Activated CD4-positive, alpha-beta T cell treated with anti-CD3 and anti-CD28 coated beads, Interleukin-2, amount 50 U/mL, for 48 hours (primary cell): ENCODE measurements at regions not wholly inside any gene's neighbourhood (a gene's known extent, or its start where the extent isn't known, plus 50 kb on each side); places are given as distances from the start of the nearest gene placed in this dataset.

ENCODE experiments used
- DNase-seq, 2 experiments: peaks; one replicate each; pipeline ENCODE4 v3.0.0-alpha.2; 2020

GRCh38 chr16:8519179-8519578 is 71.1 kb downstream of the TMEM114 start:
- no peak for DNase-seq

DNA sequence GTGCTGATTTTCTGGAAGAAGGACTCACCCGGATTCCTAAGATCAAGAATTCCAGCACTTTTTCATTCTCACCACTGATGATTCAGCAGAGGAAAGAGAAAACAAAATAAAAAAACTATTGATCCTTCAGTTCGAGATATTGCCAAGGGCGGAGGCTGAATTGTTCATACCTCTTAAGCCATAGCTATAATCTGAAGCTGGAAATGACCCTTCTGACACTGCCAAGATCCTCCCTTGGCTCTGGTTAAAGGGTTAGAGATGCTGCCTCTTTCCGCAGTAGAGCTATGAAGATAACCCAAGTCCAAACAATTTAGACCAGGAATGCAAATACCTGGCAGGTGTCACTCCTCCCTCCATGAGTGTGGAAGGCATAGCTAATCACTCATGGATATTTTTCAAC is 73.0 kb downstream of the TMEM114 start:
- no peak for DNase-seq

DNA sequence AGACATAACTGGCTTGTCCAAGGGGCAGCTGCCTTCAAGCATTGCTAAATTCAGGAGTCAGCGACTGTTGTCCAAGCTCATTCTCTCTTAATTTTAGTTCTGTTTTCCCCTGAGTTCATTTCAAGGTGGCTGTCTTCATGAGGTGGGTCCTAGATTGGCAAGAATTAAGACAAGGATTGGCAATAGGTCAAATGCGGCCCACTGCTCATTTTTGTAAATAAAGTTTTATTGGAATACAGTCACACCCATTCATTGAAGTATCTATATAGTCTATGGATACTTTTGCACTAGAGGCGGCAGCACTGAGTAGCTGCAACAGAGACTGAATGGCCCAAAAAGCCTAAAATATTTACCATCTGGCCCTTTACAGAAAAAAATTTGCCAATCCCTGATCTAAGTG is 73.8 kb downstream of the TMEM114 start:
- DNase-seq, result no peak

- no peak for DNase-seq
These were observed 77.2 kb downstream of the TMEM114 start for GRCh38 chr16:8512941-8513624.

GRCh38 chr16:8511464-8511863 is 78.8 kb downstream of the TMEM114 start:
- DNase-seq, result no peak

DNA sequence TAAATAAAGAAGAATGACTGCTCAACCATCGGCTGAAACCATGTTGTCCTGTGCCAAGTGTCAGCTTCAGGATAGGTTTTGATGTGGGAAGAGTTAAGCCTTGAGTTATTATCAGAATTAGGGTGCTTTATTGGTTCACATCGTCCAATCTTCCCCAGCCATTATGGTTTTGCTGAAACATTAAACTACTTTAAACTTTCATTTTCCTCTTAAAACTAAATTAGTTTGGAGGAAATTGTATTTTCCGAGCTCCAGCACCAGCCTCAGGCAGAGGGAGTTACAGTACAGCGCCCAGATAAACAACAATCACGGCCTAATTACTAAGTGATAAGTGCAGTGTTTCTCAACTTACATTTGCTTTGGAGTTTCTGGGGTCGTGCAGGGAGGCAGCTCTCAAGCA is 80.2 kb downstream of the TMEM114 start:
- no peak for DNase-seq

- DNase-seq, result no peak
These were observed 84.9 kb downstream of the TMEM114 start for GRCh38 chr16:8505327-8505991.

- DNase-seq, result no peak
These were observed 87.9 kb downstream of the TMEM114 start for GRCh38 chr16:8502446-8502845.

DNA sequence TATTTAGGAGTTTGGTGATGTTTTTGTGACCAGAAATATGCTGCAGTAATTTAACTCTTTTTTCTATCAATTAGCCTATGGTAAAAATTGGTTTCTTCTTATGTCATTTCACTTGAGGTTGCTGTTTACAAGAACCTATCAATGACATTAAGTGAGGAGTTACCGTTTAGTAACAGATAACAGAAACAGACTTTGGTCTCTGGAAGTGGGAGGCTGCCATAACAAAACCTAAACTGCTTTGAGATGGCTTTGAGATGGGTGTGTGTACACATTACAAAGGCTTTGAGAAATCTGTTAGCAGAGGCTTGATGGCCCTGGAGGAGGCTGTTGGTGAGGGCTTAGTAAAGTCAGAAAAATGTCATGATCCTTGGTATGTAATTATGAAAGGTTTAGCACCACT is 90.0 kb downstream of the TMEM114 start:
- no peak for DNase-seq

DNA sequence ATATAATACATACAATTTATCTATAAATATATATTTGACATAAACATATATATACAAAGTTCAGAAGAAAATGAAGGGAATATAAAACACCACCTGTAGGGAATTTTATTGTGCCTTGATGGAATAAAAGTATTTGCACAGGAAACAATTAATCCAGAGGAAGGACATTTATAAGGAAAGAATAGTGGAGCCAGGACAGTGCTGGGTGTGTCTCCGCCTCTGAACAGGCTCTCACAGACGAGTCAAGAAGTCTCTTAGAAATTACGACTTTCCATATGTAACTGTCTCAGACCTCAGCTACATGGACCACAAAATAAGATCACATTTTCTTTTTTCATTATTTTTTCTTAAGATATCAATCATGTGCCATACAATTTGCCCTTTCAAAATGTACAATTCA is 93.9 kb downstream of the TMEM114 start:
- no peak for DNase-seq

DNA sequence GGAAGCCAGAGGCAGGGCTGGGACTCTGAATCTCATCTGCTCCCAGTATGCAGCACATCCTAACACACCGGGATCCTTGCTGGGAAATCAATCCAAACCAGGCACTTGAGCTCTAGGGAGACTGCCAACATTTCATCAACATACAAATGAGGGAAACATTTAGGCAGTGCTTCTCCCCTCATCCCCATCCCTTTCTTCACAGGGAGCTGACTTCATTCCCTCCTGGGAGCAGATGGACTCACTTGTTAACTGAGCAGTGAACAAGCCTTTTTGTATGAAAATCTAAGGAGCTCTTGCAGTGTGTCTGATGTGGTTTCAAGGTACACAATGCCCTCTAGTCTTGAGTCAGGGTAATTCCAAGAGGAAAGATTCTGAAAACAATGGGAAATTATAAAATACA is 96.3 kb downstream of the TMEM114 start:
- no peak for DNase-seq

- DNase-seq, result no peak
These were observed 97.6 kb downstream of the TMEM114 start for GRCh38 chr16:8492690-8493089.

- DNase-seq, result no peak
These were observed 100.7 kb downstream of the TMEM114 start for GRCh38 chr16:8489580-8489979.

GRCh38 chr16:8486985-8487384 is 103.3 kb downstream of the TMEM114 start:
- DNase-seq, result no peak

- no peak for DNase-seq
These were observed 106.9 kb downstream of the TMEM114 start for GRCh38 chr16:8483396-8483795.

GRCh38 chr16:8481810-8482209 is 108.5 kb downstream of the TMEM114 start:
- DNase-seq, result no peak

GRCh38 chr16:8476824-8477223 is 113.5 kb downstream of the TMEM114 start:
- DNase-seq, result no peak

DNA sequence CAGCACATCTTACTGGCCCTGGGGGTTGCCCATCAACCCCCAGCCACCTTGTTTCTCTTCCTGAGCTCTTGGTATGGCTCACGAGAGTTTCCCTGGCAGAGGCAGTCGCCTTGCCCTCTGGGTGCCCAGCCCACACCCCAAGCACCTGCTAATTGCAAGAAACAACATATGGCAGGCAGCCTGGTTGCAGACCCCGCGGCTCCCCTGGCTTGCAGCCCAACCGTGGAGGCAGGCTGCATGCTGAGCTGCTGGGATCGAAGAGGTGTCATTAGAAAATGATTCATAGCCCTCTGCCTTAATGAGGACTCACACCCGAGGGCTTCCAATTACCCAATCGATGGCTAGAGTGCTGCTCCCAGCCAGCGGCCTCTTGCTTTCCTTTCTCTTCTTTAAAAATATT is 115.7 kb downstream of the TMEM114 start:
- DNase-seq, result no peak

GRCh38 chr16:8469102-8469778 is 121.1 kb downstream of the TMEM114 start:
- DNase-seq, result no peak

- DNase-seq, result no peak
These were observed 125.3 kb downstream of the TMEM114 start for GRCh38 chr16:8464979-8465378.

DNA sequence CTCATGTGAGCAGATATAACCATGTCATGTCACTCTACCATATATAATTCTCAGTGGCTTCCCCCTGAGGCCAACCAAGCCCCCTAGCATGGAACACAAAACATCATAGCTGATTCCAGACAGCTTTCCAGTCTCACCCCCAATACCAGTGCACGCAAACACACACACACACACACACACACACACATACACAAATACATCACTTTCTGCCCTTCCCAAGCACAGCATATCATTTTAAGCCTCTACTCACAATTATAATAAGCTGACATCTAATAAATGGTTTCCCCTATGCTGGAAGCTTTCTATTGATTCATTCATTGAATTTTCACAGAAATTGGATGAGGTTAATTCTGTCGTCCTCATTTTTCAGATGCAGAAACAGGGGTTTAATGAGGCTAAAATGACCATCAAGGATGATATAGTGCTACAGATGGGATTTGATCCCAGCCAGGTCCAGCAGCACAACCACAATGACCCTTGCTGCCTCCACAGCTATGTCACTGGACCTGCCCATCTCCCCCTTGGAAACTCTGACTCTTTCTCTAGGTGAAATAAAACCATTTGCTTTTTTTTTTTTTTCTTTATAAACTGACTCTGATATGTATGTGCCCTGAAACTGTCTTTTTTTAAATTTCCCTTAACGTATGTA is 131.1 kb downstream of the TMEM114 start:
- DNase-seq, result no peak

DNA sequence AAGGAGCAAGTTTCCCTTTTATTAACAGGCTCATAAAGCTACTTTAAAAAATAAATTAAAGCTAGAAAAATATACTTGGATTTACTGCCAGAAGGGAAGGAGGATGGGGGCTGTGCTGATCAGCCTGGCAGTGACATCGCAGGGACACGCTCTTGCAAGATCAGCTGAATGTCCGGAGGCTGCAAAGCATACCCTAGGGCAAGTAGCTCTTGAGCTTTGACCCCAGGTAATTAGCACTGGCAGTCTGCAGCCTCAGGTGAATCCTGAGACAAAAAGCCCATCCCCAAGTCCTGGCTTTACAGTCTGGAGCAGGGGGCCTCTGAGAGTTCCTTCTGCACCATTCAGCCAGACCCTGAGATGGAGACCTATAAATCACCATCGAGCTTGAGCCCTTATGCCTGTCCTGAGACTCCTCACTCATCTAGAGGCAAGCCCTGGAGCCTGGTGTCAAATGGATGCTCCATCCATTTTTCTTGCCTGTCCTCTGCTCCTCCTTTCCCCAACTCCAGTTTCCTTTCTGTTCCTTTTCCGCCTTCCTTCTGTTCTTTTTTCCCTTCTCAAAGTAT is 131.7 kb downstream of the TMEM114 start:
- no peak for DNase-seq

DNA sequence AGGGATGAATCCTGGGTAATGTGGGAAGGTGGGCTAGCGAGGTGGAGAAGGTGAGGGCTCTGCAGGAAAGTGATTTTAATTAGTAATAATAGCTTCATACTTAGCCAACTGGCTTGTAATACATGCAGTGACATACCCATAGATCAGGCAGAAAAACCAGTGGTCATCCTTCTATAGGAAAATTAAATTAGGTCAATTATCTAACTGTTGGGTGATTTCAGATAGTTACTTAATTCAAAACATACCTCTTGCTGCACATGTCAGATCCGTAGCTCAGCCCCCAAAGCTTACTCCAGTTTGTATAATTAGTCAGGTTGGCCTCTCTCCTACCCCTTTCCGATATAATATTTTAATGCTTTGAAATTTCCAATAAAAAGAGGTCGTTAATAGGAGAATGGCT is 137.0 kb downstream of the TMEM114 start:
- DNase-seq, result no peak
